ENCODE measurements at regions not wholly inside any gene's neighbourhood (a gene's known extent, or its start where the extent isn't known, plus 50 kb on each side); places are given as distances from the start of the nearest gene placed in this dataset.

GRCh38 chr2:6787376-6787775 is 78.3 kb downstream of the CMPK2 start:
- no peak overlapping the region for H3K4me3 ChIP-seq (ENCODE audit: control insufficient read depth, low read depth, low read length)
- DNase-seq (ENCODE audit: low read depth), result no peak
- no peak for TF ChIP-seq CTCF (conservative IDR thresholded peaks at IDR 0.05; ENCODE audit: control insufficient read depth, insufficient read depth, low read depth, low read length)

GRCh38 chr2:6788614-6789013 is 77.1 kb downstream of the CMPK2 start:
- no peak for DNase-seq (ENCODE audit: low read depth)
- no peak for TF ChIP-seq CTCF (conservative IDR thresholded peaks at IDR 0.05; ENCODE audit: control insufficient read depth, insufficient read depth, low read depth, low read length)
- no peak overlapping the region for H3K4me3 ChIP-seq (ENCODE audit: control insufficient read depth, low read depth, low read length)

GRCh38 chr2:6789559-6790138 is 76.1 kb downstream of the CMPK2 start:
- TF ChIP-seq CTCF (conservative IDR thresholded peaks at IDR 0.05; ENCODE audit: control insufficient read depth, insufficient read depth, low read depth, low read length), result no peak
- DNase-seq (ENCODE audit: low read depth), result no peak
- H3K4me3 ChIP-seq (ENCODE audit: control insufficient read depth, low read depth, low read length), result no peak overlapping the region

- DNase-seq (ENCODE audit: low read depth), result no peak
- no peak overlapping the region for H3K4me3 ChIP-seq (ENCODE audit: control insufficient read depth, low read depth, low read length)
- TF ChIP-seq CTCF (conservative IDR thresholded peaks at IDR 0.05; ENCODE audit: control insufficient read depth, insufficient read depth, low read depth, low read length), result no peak
These were observed 74.0 kb downstream of the CMPK2 start for GRCh38 chr2:6791682-6792081.

GRCh38 chr2:6792883-6793282 is 72.8 kb downstream of the CMPK2 start:
- H3K4me3 ChIP-seq (ENCODE audit: control insufficient read depth, low read depth, low read length), result no peak overlapping the region
- TF ChIP-seq CTCF (conservative IDR thresholded peaks at IDR 0.05; ENCODE audit: control insufficient read depth, insufficient read depth, low read depth, low read length), result no peak
- DNase-seq (ENCODE audit: low read depth), result no peak

GRCh38 chr2:6793371-6793770 is 72.3 kb downstream of the CMPK2 start:
- no peak overlapping the region for H3K4me3 ChIP-seq (ENCODE audit: control insufficient read depth, low read depth, low read length)
- no peak for TF ChIP-seq CTCF (conservative IDR thresholded peaks at IDR 0.05; ENCODE audit: control insufficient read depth, insufficient read depth, low read depth, low read length)
- peak; percentile 4 for DNase-seq (ENCODE audit: low read depth)

GRCh38 chr2:6793913-6794312 is 71.8 kb downstream of the CMPK2 start:
- DNase-seq (ENCODE audit: low read depth), result no peak
- TF ChIP-seq CTCF (conservative IDR thresholded peaks at IDR 0.05; ENCODE audit: control insufficient read depth, insufficient read depth, low read depth, low read length), result no peak
- no peak overlapping the region for H3K4me3 ChIP-seq (ENCODE audit: control insufficient read depth, low read depth, low read length)
